GM21619 (cell line): ENCODE measurements at regions not wholly inside any gene's neighbourhood (a gene's known extent, or its start where the extent isn't known, plus 50 kb on each side); places are given as distances from the start of the nearest gene placed in this dataset.
"Not testable (repeated sequence)": the region's sequence is repeated elsewhere in the genome, so short reads cannot be mapped to it uniquely, and the experiment has no call there.

Source experiments
- ATAC-seq: cut with Tn5 transposase; IDR thresholded peaks from one replicate; pipeline ENCODE4 v1.9.1; 2021; ENCODE audit not compliant: unreplicated experiment

DNA sequence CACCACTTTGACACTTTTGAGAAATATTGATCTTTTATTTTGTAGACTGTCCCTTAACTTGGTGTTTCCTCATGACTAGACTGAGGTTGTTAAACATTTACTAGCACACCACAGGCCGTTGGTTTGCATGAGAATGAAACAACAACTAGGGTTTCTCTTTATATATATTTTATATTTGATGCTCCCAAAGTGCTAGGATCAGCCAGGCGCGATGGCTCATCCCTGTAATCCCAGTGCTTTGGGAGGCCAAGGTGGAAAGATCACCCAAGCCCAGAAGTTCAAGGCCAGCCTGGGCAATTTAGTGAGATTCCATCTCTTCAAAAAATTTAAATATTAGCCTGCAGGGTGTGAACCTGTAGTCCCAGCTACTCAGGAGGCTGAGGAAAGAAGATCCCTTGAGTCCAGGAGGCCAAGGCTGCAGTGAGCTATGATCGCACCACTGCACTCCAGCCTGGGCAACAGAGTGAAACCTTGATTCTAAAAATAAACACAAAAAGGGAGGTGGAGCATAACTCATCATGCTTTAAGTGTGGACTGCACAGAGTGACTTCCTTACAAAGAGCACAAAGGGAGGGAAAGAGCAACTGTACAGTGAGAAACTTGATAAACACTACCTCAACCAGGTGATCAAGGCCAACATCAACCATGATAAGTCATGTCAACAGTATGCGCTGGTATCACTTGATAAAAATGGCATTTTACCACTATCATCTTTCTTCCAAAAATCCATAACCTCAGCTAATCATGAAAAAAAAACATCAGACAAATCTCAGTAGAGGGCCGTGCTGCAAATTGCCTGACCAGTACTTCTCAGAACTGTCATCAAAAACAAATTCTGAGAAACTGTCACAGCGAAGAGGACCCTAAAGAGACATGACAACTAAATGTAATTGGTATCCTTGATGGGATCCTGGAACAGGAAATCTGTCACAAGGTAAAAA lies 72.8 kb upstream of the ATF7IP2 start:
- peak; percentile 81 for ATAC-seq

DNA sequence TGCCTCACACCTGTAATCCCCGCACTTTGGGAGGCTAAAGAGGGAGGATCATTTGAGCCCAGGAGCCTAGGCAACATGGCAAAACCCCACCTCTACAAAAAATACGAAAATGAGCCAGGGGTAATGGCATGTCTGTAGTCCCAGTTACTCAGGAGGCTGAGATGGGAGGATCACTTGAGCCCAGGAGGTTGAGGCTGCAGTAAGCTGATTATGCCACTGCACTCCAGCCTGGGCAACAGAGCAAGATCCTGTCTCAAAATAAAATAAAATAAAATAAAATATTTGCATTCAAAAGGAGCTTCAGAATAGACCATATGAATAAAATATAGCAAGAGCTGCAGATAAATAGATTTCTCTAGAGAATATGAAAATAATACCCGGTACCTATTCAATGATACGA lies 71.5 kb upstream of the ATF7IP2 start:
- no peak for ATAC-seq

DNA sequence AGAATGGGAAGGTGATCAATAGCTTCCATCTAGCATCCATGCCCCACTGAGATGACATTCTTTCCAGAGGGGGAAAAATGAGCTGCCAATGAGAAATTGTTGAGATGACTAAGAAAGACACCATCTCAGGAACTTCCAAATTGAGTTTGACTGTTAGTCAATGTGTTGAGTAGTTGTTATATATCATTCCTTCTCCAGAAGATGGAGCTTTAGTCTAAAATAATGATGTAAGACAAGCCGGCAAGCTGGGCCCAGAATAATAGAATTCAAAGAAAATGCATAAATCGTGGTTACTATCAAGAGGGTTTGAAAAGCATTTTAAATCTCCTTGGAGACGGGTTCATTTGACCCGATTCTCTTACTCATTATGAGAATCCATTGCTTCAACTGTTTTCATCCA lies 71.0 kb upstream of the ATF7IP2 start:
- ATAC-seq: no peak

DNA sequence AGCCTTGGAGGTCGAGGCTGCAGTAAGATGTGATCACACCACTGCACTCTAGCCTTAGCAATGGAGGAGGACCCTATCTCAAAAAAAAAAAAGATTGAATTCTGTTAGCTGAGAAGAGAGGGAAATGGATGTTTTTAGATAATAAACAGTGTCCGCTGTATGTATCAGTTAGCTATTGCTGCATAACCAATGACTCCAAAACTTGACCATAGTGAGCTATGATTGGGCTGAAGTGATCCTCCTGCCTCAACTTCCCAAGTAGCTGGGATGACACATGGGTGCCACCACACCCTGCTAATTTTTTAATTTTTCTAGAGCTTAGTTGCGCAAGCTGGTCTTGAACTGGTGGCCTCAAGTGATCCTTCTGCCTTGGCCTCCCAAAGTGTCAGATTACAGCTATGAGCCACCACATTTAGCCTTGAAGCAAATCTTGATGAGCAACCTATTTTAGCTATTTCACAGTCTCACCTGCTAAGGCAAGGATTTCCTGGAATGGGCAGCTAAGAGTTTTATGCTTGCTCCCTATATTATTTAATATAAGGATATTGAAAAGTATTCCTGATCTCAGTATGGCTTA lies 68.3 kb upstream of the ATF7IP2 start:
- no peak for ATAC-seq

DNA sequence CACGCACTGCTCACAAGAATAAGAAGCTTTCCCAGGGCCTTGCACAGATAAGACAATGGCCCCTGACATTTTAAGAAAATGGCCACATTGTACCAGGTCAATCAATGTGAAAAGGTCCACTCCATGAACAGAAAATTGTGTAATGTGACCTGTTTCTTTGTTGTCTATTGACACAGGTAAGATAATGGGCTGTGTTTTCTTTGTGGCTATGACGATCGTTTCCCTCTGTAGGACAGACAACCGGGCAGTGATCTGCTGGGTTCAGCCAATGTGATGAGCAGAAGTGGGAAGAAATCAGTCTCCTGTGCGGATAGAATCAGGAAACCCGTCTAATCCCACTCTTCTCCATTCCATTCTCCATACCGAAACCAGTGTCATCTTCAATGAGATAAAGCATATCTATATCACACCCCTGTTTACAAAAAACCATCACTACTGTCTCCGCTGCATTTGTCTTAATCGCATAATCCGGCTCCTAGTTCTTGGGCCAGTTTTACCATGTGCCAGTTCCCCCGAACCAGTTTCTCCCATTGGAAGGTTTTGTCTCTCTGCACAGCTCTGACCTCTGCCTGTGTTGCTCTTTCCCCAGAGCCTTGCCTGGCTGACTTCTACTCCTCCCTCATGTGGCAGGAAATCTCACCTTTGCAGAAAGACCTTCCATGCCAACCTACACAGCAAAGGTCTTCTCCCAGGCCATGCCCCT lies 66.9 kb upstream of the ATF7IP2 start:
- no peak for ATAC-seq

DNA sequence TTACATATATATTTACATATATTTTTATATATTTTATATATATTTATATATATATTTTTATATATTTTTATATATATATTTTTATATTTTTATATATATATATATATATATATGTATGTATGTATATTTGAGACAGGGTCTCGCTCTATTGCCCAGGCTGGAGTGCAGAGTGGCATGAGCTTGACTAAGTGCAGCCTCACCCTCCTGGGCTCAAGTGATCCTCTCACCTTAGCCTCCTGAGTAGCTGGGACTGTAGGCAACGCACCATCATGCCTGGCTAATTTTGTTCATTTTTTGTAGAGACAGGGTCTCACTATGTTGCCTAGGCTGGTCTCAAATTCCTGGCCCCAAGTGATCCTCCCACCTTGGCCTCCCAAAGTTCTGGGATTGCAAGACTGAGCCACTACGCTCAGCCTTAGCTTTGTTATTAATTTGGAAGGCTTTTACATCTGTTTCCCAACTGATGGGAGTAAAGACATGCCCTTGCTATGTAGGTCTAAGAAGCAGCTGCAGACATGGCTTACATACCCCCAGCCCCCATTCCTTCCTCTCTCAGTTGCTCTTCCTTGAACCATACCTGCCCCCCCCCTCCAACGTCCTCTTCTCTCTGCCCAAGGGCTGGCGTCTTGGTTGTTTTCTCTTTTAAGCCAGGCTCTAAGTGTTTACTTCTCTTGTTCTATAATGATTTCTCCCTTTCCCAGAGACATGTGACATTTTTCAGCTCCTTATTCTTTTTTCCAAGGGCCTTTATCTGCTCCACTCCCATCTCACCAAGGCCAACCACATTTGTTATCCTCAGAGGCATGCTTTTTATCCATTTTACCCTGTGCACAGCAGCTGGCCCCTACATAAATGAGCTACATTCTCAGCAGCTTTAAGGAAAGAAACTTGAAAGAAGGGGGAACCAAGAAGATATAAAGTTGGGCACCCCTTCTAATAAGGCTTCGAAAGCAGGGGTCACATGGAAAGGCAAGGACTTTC lies 64.2 kb upstream of the ATF7IP2 start:
- ATAC-seq: no peak

DNA sequence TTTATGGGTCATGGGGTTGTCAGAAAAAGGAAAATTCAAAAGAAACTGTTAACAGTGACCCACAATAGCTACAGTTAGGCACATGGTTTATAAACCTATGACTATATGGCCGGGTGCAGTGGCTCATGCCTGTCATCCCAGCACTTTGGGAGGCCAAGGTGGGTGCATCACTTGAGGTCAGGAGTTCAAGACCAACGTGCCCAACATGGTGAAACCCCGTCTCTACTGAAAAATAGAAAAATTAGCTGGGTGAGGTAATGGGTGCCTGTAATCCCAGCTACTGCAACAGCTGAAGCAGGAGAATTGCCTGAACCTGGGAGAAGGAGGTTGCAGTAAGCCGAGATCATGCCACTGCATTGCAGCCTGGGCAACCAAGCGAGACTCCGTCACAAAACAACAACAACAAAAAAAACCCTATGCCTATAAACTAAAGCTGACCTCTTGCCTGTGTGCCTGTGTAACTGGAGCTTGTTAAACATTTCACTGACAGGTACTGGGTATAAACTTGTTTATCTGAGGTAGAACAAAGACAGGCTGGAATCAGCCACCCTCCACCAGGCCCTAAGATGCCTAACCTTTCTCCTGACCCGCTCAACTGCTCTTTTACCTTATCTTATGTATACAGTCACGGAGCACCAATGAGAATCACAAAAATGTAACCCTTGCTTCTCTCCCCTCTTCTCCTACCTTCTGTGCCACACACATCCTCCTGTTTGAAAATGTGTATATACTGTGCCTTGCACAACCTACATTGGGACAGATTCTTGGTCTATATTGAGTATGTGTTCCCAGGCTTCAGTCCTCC lies 62.9 kb upstream of the ATF7IP2 start:
- ATAC-seq: no peak

DNA sequence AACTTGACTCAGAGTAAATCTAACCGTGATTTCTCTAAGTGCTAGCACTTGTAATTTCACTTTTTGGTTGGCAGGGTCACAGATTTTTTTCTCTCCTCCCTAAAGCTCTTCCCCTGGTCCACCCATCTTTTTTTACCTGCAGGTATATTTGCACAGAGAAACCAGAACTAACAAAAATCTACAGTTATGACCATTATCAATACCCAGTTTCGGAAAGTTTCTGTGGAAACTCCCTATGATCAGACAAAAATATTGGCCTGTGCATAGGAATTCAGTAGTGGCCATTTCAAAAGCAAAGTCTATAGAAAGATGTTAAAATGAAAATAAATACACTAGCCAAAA lies 62.4 kb upstream of the ATF7IP2 start:
- ATAC-seq: no peak

DNA sequence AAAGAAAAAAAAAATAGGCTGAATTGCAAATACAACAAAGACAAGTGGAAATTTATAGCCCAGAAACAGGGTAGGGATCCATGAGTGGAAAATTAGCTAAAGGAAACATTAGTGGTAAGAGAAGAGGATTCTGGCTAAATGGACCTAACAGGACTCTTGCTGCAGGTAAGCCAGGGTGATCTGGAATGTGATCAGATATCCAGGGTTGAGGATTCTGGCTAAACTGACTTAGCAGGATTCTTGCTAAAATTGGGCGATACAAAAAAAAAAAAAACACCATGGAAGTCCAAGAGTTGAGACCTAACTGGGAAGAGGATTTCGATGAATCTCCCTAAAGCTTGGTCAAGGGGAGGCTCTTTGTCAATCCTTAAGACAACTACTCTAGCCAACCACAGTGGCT lies 61.7 kb upstream of the ATF7IP2 start:
- ATAC-seq: no peak

DNA sequence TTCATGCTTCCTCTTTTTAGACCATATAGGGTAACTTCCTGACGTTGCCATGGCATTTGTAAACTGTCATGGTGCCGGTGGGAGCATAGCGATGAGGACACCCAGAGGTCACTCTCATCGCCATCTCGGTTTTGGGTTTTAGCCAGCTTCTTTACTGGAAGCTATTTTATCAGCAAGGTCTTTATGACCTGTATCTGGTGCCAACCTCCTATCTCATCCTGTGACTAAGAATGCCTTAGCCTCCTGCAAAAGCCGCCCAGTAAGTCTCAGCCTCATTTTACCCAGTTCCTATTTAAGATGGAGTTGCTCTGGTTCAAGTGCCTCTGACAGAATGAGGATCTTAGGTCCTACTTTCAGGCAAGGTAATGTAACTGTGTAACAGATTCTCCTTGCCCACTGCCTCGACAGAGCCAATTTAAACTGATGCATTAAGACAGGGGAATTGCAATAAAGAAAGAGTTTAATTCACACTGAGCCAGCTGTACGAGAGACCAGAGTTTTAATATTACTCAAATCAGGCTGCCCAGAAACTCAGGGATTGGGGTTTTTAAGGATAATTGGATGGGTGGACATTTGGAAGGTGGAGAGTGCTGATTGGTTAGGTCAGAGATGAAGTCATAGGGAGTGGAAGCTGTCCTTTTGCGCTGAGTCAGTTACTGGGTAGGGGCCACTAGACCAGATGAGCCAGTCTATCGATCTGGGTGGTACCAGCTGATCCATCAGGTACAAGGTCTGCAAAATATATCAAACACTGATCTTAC lies 59.9 kb upstream of the ATF7IP2 start:
- ATAC-seq: no peak

DNA sequence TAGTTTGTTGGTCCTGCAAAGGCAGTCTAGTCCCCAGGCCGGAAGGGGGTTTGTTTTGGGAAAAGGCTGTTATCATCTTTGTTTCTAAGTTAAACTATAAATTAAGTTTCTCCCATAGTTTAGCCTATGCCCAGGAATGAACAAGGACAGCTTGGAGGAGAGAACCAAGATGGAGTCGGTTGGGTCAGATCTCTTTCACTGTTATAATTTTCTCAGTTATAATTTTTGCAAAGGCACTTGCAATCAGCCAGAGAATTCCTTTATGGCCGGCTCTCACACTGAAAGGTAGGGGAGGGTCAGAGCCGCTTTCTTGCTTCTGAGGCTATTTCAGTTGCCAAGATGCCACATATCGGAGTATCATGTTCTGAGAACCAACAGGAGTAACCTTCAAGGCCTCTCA lies 59.2 kb upstream of the ATF7IP2 start:
- no peak for ATAC-seq

DNA sequence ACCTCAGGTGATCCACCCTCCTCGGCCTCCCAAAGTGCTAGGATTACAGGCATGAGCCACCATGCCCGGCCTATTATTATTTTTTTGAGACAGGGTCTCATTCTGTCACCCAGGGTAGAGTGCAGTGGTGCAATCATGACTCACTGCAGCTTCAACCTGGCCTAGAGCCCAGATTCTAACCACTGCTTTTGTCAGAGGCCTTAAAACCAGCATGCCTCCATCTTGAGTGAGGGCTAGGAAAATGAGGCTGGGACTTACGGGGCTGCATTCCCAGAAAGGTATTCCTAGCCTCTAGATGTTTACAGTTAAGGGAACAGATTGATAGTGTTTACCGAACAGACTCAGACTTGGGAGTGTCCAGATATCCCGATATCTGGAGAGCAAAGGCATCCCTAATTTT lies 57.6 kb upstream of the ATF7IP2 start:
- ATAC-seq: not testable (repeated sequence)

DNA sequence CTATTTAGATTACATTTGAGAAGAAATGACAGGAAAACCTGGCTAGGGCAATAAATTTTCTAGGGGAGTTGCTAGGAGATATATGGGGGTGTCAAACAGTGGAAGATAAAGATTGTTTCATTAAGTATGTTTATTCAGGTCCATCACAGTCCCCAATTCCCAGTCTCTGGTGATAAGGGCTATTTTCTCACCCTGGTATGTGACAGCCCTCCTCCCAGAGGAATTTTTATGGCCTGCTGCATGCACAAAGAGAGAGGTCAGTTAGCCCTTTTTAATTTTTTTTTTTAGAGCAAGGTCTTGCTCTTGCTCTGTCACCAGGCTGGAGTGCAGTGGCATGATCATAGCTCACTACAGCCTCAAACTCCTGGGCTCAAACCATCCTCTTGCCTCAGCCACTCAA lies 53.6 kb upstream of the ATF7IP2 start:
- ATAC-seq: no peak

DNA sequence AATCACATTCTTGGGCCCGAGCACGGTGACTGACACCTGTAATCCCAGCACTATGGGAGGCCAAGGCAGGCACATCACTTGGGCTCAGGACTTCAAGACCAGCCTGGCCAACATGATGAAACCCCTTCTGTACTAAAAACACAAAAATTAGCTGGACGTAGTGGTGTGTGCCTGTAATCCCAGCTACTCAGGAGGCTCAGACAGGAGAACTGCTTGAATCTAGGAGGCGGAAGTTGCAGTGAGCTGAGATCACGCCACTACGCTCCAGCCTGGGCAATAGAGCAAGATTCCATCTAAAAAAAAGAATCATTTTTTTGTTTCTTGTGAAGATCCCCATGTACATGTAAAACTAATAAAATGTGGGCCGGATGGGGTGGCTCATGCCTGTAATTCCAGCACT lies 53.1 kb upstream of the ATF7IP2 start:
- ATAC-seq: no peak

DNA sequence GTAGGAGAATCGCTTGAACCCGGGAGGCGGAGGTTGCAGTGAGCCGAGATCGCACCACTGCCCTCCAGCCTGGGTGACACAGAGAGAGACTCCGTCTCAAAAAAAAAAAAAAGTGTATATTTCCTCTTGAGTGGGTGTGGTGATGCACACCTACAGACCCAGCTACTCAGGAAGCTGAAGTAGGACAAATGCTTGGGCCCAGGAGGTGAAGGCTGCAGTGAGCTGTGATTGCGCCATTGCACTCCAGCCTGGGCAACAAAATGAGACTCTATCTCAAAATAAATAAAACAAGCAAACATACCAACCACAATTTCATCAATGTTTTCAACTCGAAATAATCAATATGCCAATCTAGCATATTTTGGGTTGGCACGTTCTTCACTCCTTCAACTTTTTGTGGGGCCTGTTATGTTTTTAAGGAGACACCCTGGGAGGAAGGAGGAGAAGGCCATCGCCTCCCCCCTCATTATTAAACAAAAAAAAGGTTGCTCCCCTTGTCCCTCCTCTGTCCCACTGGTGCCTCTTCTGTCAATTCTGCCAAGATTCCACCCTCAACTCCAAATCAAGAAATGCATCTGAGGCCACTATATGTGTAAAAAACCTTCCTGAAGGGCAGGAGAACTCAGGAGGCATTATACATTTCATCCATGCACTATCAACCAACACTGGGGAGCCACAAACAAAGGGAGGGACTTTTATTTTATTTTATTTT lies 52.4 kb upstream of the ATF7IP2 start:
- no peak for ATAC-seq

DNA sequence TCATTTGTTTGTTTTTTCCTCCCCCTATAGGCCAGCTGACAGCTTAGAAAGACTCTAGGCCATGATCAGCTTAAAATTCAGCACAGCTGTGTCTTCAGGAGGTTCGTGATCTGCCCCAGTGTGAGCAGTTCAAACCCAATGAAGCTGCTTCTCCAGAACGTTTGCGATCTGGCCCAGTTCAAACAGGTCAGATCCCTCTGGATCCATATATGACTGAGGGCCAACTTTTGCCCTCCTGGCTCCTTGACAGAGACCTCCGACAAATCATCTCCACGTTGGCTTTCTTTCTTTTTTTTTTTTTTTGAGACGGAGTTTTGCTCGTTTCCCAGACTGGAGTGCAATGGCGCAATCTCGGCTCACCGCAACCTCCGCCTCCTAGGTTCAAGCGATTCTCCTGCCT lies 50.2 kb upstream of the ATF7IP2 start:
- ATAC-seq: no peak
